ENCODE measurements at regions not wholly inside any gene's neighbourhood (a gene's known extent, or its start where the extent isn't known, plus 50 kb on each side); places are given as distances from the start of the nearest gene placed in this dataset.

DNA sequence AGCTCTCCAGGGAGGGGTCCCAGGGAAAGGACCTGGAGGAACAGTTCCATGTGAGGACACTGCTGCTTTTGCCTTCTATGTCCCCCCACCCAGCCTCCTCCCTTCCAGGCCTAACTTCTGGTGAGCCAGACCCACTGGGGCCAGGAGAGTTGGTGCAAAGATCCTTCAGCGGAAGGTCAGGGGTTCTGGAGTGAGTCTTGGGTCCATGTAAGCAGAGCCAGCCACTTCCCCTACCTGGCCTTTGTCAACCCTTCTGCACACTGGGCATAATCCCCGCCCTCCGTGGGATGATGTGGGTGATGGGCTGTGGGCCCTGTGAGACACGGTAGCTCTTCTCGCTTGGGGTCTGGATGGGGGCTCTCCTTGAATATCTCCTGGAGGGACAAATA is 76.9 kb downstream of the RHOB start:
- no peak for DNase-seq

DNA sequence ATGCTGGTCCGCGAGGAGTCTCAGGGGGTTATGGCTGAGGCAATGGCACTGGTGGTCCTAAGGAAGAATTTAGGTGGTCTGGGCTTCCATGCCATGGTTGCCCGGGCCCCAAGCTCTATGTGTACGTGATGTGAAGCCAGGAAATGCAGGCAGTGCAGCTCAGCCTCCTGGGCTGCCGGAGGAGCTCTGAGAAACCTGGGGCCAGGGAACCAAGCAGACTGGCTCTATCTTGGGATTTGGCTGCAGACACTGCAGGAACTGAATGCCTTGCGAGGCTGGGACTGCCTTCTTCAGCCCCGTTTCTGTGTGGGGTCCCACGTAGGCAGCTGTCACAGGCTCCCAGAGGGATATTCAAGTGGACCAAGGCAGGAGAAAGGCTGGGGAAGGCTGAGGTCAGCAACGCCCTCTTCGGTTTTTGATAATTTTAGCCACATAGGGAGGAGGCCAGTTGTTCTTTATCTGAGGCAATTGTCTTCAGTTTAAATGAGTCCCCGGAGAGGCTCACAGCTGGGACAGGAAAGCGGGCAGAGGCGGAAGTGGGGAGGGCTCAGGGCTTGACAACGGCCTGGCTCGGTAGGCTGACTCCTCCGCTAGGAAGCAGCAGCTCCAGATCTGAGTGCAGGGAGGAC is 77.7 kb downstream of the RHOB start:
- DNase-seq = no peak

DNA sequence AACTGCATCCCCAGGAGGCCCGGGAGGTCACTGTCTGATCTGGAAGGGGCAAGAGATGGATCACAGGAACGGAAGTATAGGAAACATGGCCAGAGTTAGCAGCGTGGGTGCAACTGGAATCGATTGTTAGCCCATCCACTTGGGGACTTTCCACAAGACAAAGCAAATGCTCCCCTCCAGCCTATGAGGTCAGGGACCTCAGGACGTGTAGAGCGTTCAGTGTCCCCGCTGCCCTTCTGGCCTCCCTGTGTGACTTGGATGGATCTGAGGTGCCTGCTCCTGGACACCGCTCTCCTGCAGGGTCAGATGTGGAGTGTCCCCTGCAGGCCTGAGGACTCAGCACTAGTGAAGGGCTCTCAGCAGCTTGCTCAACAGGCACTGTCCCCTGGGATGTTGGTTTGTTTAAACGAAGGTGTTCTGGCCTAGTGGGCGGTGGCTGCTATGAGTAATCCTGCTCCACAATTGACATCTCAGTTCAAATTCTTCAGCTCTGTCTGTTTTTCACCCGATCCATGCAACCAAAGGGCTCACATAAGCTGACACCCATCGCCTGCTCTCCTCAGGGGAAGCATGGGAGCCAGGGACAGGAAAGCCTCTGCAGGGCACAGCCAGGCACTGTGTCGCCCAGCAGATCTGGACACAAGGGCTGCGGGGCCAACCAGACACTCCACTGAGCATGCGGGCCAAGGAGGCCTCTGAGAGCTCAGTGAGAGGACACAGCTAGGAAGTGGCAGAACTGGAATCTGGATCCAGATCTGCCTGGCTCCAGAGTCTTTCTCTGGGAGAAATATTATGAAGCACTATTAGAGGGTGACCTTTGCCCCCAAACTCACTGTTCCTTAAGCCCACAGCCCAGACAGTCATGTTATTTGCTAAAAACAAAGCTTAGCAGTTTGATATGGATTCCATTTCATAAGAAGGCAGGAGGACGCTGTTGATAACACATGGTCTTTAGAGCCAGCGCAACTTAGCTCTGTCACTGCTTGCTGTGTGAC is 78.5 kb downstream of the RHOB start:
- DNase-seq = peak; percentile 45

DNA sequence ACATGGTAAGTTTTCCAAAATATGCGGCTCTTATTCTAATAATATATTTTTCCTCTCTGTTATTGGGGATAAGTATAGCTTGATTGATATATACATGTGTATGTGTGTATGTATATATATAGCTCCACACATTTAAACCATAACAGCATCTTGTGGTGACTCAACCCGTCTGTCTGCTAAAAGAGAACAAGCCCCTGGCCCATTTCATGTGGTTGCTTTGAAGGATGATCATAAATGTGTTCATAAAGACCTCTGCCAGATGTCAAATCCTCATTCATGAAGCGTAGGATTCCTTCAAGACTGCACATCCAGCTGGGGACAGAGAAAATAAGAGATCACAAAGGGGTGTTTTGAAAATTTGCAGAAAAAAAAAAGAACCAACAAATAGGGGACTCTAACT is 79.3 kb downstream of the RHOB start:
- no peak for DNase-seq

DNA sequence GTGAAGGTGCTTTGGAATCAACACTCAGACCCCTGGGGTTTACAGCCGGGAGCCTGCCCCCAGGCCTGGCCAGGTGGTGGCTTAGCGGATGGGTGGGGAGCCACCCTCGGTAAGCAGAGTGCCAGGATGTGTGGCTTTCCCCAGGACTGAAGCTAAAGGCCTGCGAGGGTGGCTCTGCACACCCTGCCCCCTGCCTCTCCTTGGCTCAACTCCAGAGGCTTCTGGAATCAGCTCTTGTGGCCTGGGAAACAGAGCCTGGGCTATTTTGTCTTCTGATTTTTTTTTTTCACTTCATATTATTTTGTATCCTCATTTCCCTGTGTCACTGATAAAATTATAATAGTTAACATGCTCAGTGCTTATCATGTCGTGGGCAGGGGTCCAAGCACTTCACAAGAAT is 79.8 kb downstream of the RHOB start:
- no peak for DNase-seq

DNA sequence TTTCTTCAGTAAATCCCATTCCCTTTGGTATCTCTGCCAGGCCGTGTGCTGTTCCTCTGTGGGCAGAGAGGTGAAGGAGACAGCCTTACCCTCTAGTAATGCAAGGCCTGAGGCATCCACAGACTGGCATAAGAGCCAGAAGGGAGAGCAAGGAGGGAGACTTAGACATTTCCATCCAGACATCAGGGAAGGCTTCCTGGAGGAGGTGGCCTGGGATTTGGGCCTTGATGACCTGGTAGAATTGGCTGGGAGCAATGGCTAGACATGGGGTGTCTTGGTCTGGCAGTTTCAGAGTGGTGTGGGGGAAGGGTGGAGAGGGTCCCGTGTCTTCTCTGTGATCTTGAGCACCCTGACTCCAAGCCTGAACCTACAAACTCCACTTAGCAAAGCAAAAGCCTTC is 81.8 kb downstream of the RHOB start:
- DNase-seq = no peak

DNA sequence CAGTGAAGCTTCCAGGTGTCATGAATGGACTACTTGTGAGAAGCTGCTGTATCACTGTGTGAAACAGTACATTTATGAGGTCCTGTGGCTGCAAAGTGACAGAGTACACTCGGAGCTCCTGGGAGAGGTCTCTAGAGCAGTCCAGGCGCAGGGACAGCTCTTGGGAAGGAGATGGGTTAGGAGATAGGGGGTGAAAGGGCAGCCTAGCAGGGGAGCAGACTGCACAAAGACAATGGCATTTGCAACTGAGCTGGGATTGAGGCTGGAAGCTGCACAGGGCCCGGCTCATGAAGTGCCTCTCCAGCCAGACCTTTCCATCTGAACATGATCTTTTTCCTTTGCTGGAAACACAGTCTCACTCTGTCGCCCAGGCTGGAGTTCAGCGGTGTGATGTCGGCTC is 83.6 kb downstream of the RHOB start:
- no peak for DNase-seq

DNA sequence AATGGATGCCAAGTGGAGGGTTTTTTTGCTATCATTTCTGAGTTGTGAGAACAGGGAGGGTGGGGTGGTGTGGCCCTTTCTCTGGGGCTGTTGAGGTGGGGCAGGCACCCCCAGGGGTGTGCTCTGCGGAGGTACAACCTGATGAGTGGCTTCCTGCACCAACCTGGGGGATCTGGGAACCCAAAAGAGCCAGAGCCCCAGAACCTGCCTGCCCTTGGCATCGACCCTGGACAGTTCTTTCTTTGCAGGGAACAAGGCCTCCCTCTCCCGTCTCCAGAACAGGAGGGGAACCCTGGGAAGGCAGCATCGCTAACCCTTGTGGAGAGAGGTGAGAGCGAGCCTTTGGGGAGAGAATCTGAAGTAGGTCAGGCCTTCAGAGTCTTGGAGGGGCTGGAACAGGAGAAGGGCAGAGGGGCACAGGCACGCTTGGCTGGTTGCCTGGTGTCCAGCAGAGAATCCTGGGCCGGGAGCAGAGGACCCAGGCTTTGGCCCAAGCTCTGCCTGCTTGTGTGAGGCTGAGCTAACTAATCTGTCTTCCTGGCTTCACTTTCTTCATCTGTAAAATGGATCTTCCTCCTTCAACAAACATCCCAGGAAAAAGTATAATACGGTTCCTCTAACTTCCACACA is 84.9 kb downstream of the RHOB start:
- no peak for DNase-seq

DNA sequence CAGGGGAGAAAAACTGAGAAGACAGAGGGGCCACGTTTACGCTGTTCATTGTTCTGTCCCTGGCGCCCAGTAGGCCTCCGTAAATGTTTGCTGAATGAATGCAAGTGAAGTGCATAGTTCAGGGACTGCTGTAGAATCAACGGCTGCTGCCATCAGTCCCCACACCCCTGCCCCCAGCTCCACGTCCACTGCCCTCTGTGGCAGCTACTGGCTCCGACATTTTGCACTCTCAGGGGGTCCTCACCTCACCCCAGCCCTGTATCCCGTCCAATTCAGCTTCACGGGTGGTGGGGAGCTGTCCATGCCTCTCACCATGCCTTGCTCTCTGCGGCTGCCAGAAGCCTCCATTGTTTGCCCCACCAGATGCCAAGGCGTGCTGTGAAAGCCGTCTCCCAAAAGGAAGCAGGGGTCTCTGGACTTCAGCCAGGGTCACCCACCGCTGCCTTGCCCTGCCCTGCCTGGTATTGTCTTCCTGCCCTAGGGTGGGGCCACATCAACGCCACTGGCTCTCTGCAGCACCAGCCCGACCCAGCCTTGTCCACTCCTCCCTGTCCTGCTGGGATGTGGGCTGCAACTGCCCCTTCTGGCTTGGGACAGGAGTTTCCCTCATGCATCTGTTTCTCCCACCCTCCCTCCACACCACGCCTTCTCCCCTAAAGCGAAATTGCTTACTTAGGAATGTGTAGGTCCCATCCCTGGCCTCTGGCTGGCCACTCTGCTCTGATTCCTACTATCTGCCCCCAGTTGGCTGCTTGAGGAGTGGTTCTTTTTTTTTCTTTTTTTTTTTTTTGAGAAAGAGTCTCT is 86.0 kb downstream of the RHOB start:
- DNase-seq = peak; percentile 34

DNA sequence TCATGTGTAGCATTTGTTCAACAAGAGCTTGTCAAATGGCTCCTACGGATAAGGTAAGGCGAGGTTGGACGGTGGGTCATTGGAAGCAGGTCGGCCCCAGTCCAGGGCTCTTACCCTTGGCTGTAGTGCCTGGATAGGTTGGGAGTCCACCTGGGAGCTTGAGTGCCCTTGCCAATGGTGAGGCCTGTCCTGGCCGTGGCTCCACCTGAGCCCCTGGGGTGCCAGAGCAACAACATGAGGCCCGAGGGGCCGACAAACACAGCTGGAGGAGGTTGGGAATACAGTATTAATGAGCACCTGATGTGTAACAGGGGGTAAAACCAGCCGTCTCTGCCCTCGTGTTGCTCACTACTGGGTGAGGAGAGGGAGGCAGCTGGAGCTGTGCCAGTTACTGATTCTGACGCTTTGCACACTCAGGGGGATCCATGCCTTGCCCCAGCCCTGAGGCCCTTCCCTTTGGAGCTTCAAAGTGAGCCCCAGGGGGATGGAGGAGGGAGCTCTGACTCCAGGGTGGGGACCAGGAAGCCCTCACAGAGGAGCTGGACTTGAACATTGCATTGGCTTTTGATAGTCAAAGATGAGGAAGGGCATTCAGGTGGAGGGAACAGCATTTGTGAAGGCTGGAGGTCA is 87.2 kb downstream of the RHOB start:
- no peak for DNase-seq

DNA sequence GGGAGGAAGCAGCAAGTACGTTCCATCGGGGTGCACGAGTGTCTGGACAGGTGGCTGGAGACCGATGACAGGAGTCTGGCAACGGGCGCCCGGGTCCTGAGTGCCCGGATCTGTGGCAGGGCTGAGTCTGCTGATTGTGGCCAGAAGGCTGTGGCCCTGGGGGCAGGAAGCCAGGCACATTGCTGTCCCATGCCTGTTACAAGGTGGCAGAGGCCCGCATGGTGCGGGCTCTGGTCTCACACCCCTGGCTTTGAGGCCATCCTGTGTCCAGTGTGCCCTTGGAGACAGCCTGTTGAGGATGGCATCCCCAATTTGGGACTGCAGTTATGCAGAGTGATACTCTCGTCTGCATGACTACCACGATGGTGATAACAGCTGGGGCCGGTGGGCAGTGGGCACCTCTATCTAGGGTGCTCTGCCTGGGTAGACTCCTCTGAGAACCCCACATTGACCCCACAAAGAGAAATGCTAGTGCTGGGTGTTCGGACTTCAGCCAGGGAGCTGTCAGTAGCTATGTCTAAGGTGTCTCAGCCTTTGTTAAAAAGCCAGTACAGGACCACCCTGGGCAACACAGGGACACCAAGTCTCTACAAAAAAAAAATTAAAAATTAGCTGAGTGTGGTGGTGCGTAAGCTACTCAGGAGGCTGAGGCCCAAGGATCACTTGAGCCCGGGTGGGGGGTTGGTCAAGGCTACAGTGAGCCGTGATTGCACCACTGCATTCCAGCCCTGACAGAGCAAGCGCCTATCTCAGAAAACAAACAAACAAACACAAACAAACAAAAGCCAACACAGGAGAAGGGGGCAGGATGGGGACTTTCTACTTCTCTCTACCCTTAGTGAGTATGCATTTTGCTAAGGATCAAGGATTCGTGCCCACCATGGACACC is 88.3 kb downstream of the RHOB start:
- DNase-seq = no peak

DNA sequence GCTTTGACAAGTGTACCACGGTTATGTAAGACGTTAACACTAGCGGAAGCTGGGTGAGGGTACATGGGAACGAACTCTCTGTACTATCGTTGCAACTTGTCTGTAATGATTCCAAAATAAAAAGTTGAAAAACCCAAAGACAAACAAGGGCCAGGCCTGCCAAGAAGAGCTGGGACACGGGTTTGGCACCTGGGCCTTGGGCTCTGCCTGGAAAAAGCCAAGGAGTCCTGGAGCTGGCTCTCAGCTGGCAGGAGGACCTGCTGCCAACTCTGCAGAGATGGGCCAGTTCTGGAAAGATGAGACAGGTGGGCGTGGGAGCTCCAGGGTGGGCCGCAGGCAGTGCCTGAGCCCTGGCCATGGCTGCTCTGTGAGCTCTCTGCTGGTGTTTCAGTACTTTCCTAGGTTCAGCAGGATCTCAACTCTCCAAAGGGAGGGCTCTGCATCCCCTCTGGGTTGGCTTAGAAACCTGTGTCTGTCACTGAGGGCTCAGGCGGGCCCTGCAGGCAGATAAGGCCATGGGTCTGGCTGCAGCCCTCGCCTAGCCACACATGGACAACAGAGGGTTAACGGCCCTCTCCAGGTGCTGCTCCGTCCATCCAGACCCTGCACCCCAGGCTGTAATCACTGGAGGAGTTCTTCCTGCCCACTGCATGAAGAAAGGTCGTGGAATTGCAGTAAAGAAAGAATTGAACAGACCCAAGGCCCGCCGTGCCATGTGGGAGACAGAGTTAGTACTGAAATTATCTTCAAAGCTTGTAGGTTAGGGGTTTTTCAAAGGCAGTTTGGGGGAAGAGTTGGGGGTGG is 89.9 kb downstream of the RHOB start:
- no peak for DNase-seq

DNA sequence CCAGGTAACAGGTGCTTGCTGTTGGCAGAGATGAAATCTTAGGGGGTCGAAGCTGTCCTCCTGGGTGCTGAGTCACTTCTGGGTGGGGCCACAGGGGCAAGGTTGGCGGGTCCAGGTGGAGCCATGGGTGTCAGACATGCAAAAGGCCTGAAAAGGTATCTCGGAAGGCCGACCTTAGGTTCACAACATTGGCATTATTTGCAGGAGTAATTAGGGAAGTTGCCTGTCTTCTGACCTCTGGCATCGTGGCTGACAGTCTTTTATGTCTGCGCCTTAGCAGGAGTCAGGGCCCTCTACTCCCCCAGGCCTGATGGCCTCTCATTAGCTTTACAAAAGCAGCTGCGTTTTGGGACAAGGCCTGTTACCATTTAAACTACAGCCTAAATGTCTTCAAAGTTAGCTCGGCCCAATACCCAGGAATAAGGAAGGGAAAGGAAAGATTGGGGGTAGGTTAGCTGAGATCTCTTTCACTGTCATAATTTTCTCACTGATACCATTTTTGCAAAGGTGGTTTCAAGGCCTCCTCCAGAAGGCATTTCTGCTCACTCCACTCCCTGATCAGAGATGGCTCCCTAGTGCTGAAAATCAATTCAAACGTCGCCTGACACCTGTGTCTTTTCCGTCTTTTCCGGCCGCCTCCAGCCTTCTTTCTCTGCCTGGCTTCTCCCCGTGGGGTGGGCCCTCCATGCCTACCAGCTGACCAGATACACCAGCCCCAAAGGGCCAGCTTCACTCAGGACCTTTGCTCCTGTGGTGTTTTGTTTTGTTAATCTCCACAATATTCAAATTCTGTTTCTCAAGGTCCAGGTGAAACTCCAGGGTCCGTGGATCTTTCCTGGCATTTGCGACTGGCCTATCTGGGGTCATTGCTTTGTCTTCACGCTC is 90.8 kb downstream of the RHOB start:
- DNase-seq = no peak

DNA sequence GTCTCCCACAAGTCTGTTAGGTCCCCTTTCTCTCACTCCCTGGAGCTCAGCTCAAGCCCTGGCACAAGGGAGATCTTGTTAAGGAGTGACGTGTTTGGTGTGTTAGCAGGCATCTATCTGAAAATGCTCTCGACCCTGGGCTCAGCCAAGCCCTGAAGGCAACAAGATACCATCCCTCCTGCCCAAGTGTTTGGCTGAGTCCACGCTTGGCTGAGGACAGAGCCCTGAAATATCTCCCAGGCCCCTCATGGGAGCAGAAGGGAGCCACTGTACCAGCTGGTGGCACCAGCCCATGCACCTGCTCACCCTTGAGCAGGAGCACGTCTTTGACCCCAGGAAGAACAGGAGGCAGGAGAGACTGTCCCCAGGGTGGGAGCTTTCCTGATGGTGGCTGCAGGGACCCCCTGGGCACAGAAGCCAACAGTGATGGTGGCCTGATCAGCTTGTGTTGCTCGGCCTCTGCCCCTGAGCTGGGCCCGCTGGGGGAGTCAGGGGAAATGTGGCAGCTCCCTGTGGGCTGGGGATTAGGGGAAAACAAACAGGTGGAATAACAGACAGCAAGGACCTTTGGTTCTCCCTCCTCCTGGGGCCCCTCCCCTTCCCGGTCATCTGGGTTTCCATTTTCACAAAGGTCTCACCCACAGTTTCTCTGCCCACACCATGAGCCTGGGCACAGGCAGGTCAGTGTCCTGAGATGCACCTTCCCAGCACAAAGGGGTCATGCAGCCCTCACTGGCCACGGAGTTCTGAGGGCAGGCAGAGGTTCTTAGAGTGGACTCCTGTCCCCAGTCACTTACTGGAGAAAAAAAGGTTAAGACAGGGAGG is 91.6 kb downstream of the RHOB start:
- no peak for DNase-seq

DNA sequence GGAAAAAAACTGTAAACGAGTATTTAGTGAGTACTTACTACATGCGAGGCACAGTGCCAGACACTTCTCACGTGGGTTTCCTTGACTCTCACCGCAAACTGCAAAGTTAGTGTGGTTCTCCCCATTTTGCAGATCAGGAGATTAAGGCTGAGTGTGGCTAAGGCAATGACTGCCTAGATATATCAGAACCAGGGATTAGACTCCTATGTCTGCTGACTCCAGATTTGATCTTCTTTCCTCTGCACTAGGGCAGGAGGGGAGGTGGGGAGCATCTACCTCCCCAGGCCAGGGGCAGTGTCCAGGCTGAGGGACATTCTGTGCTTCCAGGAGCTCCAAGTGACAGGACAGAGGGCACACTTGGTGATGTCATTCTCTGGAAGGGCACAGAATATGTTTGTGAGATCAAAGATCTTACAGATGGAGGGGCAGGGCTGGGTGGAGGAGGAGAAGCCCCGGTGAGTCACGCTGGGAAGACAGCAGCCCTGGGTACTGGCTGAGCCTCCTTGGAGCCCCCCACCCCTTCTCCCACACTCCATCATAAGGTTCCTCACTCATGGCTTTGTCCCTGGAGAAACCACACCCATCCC is 92.4 kb downstream of the RHOB start:
- no peak for DNase-seq

DNA sequence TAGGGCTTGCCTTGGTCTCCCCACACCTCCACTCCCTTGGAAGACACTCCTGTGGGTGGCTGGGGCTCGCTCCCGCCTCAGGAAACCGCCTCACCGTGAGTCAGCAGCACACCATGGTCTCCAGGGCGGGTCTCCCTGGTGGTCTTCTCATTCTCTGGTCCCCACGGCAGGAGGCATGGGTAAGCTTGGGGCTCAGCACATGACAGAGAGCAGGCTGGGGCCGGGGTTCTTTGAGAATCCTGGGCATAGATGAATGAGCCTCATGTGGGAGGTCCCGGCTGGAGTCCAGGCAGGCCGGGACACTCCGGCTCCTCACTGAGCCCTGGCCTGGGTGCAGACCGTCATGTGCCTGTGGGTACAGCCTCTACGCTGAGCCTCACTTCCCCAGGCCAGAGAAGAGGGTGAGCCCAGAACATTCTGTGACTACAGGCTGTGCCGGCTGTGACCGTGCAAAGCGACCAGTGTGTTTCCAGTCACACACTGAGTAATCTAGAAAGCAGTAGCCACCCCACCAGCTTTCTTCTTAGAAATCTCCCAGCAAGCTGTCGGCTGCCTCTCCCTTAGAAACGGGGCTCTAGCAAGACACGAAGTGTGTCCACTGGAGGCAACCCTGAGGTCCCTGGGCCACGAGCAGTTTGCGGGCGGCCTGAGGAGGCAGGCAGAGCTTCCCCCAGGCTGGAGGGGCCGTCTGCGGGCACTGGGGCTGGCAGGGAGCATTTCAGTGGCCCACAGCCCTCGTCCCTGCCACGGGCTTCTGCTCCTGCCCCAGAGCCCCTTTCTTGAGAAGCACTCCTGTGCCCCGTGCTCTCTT is 93.1 kb downstream of the RHOB start:
- DNase-seq = no peak

Data from dermis blood vessel endothelial cell (primary cell).